ENCODE measurements at regions not wholly inside any gene's neighbourhood (a gene's known extent, or its start where the extent isn't known, plus 50 kb on each side); places are given as distances from the start of the nearest gene placed in this dataset.

DNA sequence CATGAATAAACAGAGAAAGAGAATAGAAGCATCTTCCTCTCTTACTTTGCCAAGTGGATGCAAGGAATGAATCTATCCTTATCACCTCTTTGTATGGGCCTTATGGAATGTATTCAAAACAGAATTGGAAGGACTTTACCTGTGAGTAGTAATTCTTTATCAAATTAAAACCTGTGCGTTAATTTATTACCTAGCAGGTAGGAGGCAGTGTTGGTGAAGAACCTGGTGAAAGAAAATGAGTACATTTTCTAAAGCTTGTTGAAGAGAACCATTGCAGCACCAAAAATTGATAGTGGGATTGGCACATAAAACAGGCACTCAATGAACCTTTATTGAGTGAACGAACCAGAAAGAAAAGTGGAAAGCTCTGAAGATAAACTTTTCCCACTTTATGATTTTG lies 1302.1 kb upstream of the CELF4 start:
- TF ChIP-seq MYC (IDR thresholded peaks at IDR 0.05; ENCODE audit: low read depth, low read length): no peak
- TF ChIP-seq, protein P1, sequence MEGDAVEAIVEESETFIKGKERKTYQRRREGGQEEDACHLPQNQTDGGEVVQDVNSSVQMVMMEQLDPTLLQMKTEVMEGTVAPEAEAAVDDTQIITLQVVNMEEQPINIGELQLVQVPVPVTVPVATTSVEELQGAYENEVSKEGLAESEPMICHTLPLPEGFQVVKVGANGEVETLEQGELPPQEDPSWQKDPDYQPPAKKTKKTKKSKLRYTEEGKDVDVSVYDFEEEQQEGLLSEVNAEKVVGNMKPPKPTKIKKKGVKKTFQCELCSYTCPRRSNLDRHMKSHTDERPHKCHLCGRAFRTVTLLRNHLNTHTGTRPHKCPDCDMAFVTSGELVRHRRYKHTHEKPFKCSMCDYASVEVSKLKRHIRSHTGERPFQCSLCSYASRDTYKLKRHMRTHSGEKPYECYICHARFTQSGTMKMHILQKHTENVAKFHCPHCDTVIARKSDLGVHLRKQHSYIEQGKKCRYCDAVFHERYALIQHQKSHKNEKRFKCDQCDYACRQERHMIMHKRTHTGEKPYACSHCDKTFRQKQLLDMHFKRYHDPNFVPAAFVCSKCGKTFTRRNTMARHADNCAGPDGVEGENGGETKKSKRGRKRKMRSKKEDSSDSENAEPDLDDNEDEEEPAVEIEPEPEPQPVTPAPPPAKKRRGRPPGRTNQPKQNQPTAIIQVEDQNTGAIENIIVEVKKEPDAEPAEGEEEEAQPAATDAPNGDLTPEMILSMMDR (IDR thresholded peaks at IDR 0.05; ENCODE audit: low read depth, low read length): no peak
